Brain microvascular endothelial cell (primary cell): ENCODE measurements at regions not wholly inside any gene's neighbourhood (a gene's known extent, or its start where the extent isn't known, plus 50 kb on each side); places are given as distances from the start of the nearest gene placed in this dataset.

ENCODE experiments used
- DNase-seq: peaks from one replicate; pipeline ENCODE4 v3.0.0-alpha.2; 2020
- H3K27ac ChIP-seq: fragments of 250-450 bp; sonication (Bioruptor Pico); 2 replicates; pipeline ENCODE4 v1.5.1; 2020; ENCODE audit warnings: mild to moderate bottlenecking, moderate library complexity
- H3K27me3 ChIP-seq: fragments of 250-450 bp; sonication (Bioruptor Pico); replicated peaks from 2 replicates; pipeline ENCODE4 v1.5.1; 2020; ENCODE audit warnings: mild to moderate bottlenecking
- H3K36me3 ChIP-seq: fragments of 250-450 bp; sonication (Bioruptor Pico); replicated peaks from 2 replicates; pipeline ENCODE4 v1.5.1; 2020; ENCODE audit warnings: mild to moderate bottlenecking
- H3K4me3 ChIP-seq: 2 replicates; pipeline ENCODE4 v1.5.1; 2011; ENCODE audit warnings: low read depth, mild to moderate bottlenecking, control low read depth, low read length, moderate library complexity
- in situ Hi-C: cut with HindIII; loops from 2 replicates; pipeline ENCODE4 v1.10.0; 2017; ENCODE audit warnings: low sequenced_read_pairs, low pct_ligation_motif_present
- TF ChIP-seq, protein P1 (sequence below): IDR thresholded peaks from 2 replicates; pipeline ENCODE4 v1.5.1; 2011; ENCODE audit warnings: low read depth, mild to moderate bottlenecking, moderate library complexity, low read length, control low read depth, inconsistent platforms; ENCODE audit errors: missing control alignments

- no peak overlapping the region for H3K4me3 ChIP-seq
- no peak overlapping the region for H3K27ac ChIP-seq
- DNase-seq = no peak
- TF ChIP-seq, protein P1, sequence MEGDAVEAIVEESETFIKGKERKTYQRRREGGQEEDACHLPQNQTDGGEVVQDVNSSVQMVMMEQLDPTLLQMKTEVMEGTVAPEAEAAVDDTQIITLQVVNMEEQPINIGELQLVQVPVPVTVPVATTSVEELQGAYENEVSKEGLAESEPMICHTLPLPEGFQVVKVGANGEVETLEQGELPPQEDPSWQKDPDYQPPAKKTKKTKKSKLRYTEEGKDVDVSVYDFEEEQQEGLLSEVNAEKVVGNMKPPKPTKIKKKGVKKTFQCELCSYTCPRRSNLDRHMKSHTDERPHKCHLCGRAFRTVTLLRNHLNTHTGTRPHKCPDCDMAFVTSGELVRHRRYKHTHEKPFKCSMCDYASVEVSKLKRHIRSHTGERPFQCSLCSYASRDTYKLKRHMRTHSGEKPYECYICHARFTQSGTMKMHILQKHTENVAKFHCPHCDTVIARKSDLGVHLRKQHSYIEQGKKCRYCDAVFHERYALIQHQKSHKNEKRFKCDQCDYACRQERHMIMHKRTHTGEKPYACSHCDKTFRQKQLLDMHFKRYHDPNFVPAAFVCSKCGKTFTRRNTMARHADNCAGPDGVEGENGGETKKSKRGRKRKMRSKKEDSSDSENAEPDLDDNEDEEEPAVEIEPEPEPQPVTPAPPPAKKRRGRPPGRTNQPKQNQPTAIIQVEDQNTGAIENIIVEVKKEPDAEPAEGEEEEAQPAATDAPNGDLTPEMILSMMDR = no peak
- no peaks in the 10 kb centered on the region for H3K27me3 ChIP-seq
- no peaks in the 10 kb centered on the region for H3K36me3 ChIP-seq
- in situ Hi-C loops = no loop called here
These were observed 92.0 kb upstream of the SRD5A3 start for GRCh38 chr4:55253948-55254593.

- Histone ChIP-seq H3K27me3 (no peaks in the 10 kb centered on the region), H3K27ac (peak overlapping the region; percentile 54), H3K4me3 (no peak overlapping the region), H3K36me3 (no peaks in the 10 kb centered on the region)
- peak; percentile 86 for DNase-seq
- in situ Hi-C loops = no loop called here
- TF ChIP-seq, protein P1 = no peak
These were observed 90.9 kb upstream of the SRD5A3 start for GRCh38 chr4:55255179-55255578.

- Histone ChIP-seq H3K27me3 (no peaks in the 10 kb centered on the region), H3K4me3 (no peak overlapping the region), H3K36me3 (no peaks in the 10 kb centered on the region), H3K27ac (no peak overlapping the region)
- DNase-seq = peak; percentile 5
- in situ Hi-C loops = no loop called here
- TF ChIP-seq, protein P1 = no peak
These were observed 89.3 kb upstream of the SRD5A3 start for GRCh38 chr4:55256787-55257186.

DNA sequence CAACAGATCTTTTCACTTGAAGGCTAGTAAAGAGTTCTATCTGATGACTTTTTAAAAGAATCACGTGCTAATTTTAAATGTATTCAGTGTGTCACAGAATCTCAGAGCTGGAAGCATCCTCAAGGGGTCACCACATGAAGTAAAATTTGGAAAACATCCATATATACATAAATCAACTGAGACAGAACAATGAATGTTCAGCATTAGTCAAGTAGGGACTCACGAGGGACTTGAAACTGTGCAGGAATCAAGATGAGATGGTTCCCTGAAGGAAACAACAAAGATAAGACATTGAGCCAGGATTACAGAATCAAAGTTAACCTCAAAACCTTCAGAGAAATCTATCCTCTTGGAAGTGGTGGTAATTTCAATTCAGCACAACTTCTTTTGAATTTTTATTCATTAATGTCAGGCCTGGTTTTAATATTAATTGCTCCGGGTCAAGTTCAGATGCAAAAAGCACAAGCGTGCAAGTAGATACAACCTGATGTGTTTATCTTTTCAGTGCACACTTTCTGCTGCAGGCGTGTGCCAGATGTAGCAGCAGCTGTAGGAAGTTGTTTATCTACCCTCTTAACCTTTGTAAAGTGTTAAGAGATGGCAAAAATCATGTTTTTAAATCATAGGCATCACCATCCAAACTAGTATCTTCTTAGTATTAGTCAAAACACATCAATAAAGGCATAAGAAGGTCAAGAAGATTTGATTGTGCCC lies 87.7 kb upstream of the SRD5A3 start:
- TF ChIP-seq, protein P1 = no peak
- in situ Hi-C loops = no loop called here
- Histone ChIP-seq H3K27ac (no peak overlapping the region), H3K4me3 (no peak overlapping the region), H3K27me3 (no peaks in the 10 kb centered on the region), H3K36me3 (no peaks in the 10 kb centered on the region)
- no peak for DNase-seq

DNA sequence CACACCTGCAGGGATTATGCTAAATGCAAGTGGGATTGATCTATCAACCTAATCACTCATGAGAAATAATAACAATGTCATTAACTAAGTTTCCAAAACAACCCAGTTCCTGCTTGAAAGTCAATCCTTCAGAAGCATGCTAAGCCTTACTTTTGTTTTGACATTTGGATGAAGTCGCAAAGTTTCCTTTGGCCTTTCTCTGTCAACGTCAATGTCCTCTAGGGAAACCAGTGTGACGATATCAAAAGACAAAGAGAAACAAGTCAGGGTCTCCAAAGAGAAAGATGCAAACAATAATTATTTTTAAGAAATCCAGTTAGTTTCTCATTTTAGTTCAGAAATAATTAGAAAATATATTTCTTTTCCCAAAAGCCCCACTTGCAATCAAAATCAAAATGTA lies 86.7 kb upstream of the SRD5A3 start:
- H3K27me3 ChIP-seq = no peaks in the 10 kb centered on the region
- H3K36me3 ChIP-seq = no peaks in the 10 kb centered on the region
- no peak for DNase-seq
- in situ Hi-C loops = no loop called here
- TF ChIP-seq, protein P1 = no peak
- no peak overlapping the region for H3K4me3 ChIP-seq
- no peak overlapping the region for H3K27ac ChIP-seq
